Progenitor cell of endocrine pancreas (in vitro differentiated cells): ENCODE measurements at regions not wholly inside any gene's neighbourhood (a gene's known extent, or its start where the extent isn't known, plus 50 kb on each side); places are given as distances from the start of the nearest gene placed in this dataset.

ENCODE experiments used
- DNase-seq: peaks from one replicate; pipeline ENCODE4 v3.0.0; 2021; ENCODE audit warnings: low spot score; ENCODE audit not compliant: unreplicated experiment
- H3K27ac Mint-ChIP-seq: 2 replicates; pipeline ENCODE4 v1.8.0; 2021; ENCODE audit warnings: mild to moderate bottlenecking, moderate library complexity, mixed read lengths
- H3K27me3 Mint-ChIP-seq: 2 replicates; pipeline ENCODE4 v1.8.0; 2021; ENCODE audit warnings: mixed read lengths
- H3K36me3 Mint-ChIP-seq: 2 replicates; pipeline ENCODE4 v1.8.0; 2022; ENCODE audit warnings: mixed read lengths; ENCODE audit not compliant: insufficient read depth
- H3K4me1 Mint-ChIP-seq: 2 replicates; pipeline ENCODE4 v1.8.0; 2021; ENCODE audit warnings: low read depth, mixed read lengths
- H3K4me3 Mint-ChIP-seq: 2 replicates; pipeline ENCODE4 v1.8.0; 2021; ENCODE audit warnings: low read depth, mild to moderate bottlenecking, moderate library complexity, mixed read lengths
- H3K9me3 Mint-ChIP-seq: 2 replicates; pipeline ENCODE4 v1.8.0; 2021; ENCODE audit warnings: low read depth, mixed read lengths
- TF ChIP-seq, protein P1 (sequence below): fragments of 200-600 bp; sonication (generic); IDR thresholded peaks from one replicate; pipeline ENCODE4 v1.5.0; 2021; ENCODE audit warnings: antibody characterized with exemption, mild to moderate bottlenecking; ENCODE audit not compliant: unreplicated experiment

DNA sequence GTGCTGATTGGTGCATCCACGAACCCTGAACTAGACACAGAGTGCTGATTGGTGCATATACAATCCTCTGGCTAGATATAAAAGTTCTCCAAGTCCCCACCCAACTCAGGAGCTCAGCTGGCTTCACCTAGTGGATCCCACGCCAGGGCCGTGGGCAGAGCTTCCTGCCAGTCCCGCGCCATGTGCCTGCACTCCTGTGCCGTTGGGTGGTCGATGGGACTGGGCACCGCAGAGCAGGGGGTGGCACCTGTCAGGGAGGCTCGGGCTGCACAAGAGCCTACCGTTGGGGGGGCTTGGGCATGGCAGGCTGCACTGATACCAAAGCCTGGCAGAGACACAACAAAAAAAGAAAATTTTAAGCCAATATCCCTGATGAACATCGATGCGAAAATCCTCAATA is 185.4 kb upstream of the ASCC3 start:
- H3K36me3 Mint-ChIP-seq = no peaks in the 10 kb centered on the region

DNA sequence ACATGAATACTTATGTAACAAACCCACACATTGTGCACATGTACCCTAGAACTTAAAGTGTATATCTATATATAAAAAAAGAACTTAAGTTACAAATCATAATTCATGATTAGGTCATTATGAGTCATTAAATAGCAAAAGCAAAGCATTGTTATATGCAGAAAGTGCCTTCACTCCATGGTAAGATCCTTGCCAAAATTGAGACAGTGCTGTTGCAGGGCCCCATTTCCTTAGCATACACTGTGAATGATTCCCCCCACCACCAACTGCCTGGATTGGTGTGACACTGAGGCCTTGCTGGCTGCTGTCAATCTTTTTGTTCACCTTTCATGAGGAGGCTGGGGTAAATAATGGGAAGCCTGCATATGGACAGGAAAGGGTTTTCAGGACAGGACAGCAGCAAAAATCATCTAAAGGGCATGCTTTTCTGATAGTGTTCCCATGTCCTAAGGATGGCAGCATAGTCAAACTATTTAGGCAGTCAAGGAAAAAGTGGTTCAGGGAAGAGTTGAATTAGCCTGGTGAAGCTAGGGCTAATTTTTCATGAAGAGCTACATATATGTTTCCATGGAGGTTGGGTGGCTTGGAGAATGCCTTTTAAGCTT is 188.2 kb upstream of the ASCC3 start:
- peaks cover 6% of the 10 kb centered on the region for H3K4me1 Mint-ChIP-seq
- DNase-seq = no peak
- TF ChIP-seq, protein P1, sequence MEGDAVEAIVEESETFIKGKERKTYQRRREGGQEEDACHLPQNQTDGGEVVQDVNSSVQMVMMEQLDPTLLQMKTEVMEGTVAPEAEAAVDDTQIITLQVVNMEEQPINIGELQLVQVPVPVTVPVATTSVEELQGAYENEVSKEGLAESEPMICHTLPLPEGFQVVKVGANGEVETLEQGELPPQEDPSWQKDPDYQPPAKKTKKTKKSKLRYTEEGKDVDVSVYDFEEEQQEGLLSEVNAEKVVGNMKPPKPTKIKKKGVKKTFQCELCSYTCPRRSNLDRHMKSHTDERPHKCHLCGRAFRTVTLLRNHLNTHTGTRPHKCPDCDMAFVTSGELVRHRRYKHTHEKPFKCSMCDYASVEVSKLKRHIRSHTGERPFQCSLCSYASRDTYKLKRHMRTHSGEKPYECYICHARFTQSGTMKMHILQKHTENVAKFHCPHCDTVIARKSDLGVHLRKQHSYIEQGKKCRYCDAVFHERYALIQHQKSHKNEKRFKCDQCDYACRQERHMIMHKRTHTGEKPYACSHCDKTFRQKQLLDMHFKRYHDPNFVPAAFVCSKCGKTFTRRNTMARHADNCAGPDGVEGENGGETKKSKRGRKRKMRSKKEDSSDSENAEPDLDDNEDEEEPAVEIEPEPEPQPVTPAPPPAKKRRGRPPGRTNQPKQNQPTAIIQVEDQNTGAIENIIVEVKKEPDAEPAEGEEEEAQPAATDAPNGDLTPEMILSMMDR = no peak
- H3K27me3 Mint-ChIP-seq = no peaks in the 10 kb centered on the region
- H3K36me3 Mint-ChIP-seq = no peaks in the 10 kb centered on the region
- peaks cover 25% of the 10 kb centered on the region for H3K9me3 Mint-ChIP-seq
- H3K27ac Mint-ChIP-seq = no peak overlapping the region
- no peak overlapping the region for H3K4me3 Mint-ChIP-seq

More for the DNA sequence above, 185.4 kb upstream of the ASCC3 start:
- no peaks in the 10 kb centered on the region for H3K27me3 Mint-ChIP-seq
- peaks cover 7% of the 10 kb centered on the region for H3K4me1 Mint-ChIP-seq
- peaks cover 25% of the 10 kb centered on the region for H3K9me3 Mint-ChIP-seq
- no peak overlapping the region for H3K4me3 Mint-ChIP-seq
- DNase-seq = no peak
- TF ChIP-seq, protein P1 = no peak
- H3K27ac Mint-ChIP-seq = no peak overlapping the region

DNA sequence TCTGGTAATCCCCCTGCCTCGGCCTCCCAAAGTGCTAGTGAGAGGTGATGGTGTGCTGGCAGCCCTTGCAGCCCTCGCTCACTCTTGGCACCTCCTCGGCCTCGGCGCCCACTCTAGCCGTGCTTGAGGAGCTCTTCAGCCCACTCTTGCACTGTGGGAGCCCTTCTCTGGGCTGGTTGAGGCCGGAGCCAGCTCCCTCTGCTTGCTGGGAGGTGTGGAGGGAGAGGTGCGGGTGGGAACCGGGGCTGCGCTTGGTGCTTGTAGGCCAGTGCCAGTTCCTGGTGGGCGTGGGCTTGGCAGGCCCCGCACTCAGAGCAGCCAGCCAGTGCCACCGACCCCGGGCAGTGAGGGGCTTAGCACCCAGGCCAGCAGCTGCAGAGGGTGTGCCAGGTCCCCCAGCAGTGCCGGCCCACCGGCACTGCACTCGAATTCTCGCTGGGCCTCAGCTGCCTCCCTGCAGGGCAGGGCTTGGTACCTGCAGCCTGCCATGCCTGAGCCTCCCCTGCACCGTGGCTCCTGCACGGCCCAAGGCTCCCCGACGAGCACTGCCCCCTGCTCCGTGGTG is 189.0 kb upstream of the ASCC3 start:
- Mint-ChIP-seq H3K4me1 (no peaks in the 10 kb centered on the region), H3K27me3 (no peaks in the 10 kb centered on the region), H3K4me3 (no peak overlapping the region), H3K36me3 (no peaks in the 10 kb centered on the region), H3K27ac (no peak overlapping the region), H3K9me3 (peaks cover 18% of the 10 kb centered on the region)
- TF ChIP-seq, protein P1 = no peak
- DNase-seq = no peak

DNA sequence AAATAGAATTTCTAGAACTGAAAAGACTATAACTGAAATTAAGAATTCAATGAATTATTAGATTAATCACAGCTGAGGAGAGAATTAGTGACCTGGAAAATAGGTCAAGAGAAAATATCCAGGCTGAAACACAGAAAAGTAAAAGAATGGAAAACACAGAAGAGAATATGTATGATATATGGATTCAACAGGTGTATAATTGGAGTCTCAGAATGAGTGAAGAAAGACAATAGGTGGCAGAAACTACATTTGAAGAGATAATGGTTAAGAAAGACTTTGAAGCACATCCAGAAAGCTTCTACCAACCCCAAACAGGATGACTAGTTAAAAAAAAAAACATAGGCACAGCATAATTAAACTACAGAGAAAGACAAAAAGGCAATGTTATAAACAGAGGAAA is 196.2 kb upstream of the ASCC3 start:
- H3K9me3 Mint-ChIP-seq = peaks cover 14% of the 10 kb centered on the region
- no peak overlapping the region for H3K27ac Mint-ChIP-seq
- no peaks in the 10 kb centered on the region for H3K27me3 Mint-ChIP-seq
- TF ChIP-seq, protein P1 = no peak
- H3K4me1 Mint-ChIP-seq = peaks cover 12% of the 10 kb centered on the region
- no peak for DNase-seq
- no peak overlapping the region for H3K4me3 Mint-ChIP-seq
- no peaks in the 10 kb centered on the region for H3K36me3 Mint-ChIP-seq

DNA sequence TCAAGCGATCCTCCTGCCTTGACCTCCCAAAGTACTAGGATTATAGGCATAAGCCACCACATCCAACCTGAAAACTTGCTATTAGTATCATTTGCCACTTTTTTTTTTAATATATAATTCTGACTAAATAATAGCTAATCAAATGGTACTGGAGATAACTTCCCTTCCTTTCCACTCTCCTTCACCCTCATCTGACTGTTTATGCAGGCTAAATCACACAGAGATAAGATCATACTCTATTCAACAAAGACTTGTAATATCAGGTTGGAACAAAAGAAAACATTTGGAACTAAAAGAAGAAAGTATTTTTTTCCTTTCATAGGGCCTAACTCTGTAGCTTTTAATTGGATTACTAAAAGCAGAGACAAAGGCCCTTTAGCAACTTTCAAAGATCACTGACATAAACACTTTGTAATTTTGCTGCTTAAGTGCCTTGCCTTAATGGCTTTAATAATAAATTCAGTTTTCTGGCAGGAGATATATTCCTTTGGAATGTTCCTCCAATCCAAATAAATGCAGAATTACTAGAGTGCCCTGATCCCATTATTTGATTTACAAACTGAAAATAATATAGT is 198.7 kb upstream of the ASCC3 start:
- Mint-ChIP-seq H3K27me3 (no peaks in the 10 kb centered on the region), H3K36me3 (no peaks in the 10 kb centered on the region), H3K9me3 (peaks cover 14% of the 10 kb centered on the region), H3K27ac (no peak overlapping the region), H3K4me1 (peaks cover 23% of the 10 kb centered on the region), H3K4me3 (no peak overlapping the region)
- TF ChIP-seq, protein P1 = no peak
- DNase-seq = no peak
